Neural progenitor cell (in vitro differentiated cells): ENCODE measurements at regions not wholly inside any gene's neighbourhood (a gene's known extent, or its start where the extent isn't known, plus 50 kb on each side); places are given as distances from the start of the nearest gene placed in this dataset.
"Not testable (repeated sequence)": the region's sequence is repeated elsewhere in the genome, so short reads cannot be mapped to it uniquely, and the experiment has no call there.

Experiments used
- DNase-seq: peaks from one replicate; pipeline ENCODE4 v3.0.0-alpha.2; 2016; ENCODE audit warnings: low spot score
- H2AFZ ChIP-seq: fragments of 200-600 bp; sonication (generic); replicated peaks from 2 replicates; pipeline ENCODE4 v1.6.1; 2016; ENCODE audit warnings: antibody characterized with exemption
- H3F3A ChIP-seq: fragments of 200-600 bp; sonication (generic); 2 replicates; pipeline ENCODE4 v1.6.1; 2016; ENCODE audit warnings: antibody characterized with exemption, low read depth
- H3K27ac ChIP-seq: fragments of 200-600 bp; sonication (generic); 2 replicates; pipeline ENCODE4 v1.5.1; 2016; ENCODE audit warnings: mild to moderate bottlenecking
- H3K27me3 ChIP-seq: fragments of 200-600 bp; sonication (generic); 2 replicates; pipeline ENCODE4 v1.6.1; 2016; ENCODE audit warnings: mild to moderate bottlenecking, moderate library complexity
- H3K36me3 ChIP-seq: fragments of 200-600 bp; sonication (generic); 2 replicates; pipeline ENCODE4 v1.5.1; 2016
- H3K4me1 ChIP-seq: fragments of 200-600 bp; sonication (generic); 2 replicates; pipeline ENCODE4 v1.6.1; 2016; ENCODE audit warnings: mixed run types
- H3K4me2 ChIP-seq: fragments of 200-600 bp; sonication (generic); 2 replicates; pipeline ENCODE4 v1.6.1; 2016
- H3K4me3 ChIP-seq: fragments of 200-600 bp; sonication (generic); 2 replicates; pipeline ENCODE4 v1.5.1; 2016
- H3K79me2 ChIP-seq: fragments of 200-600 bp; sonication (generic); 2 replicates; pipeline ENCODE4 v1.6.1; 2016; ENCODE audit warnings: low read depth
- H3K9ac ChIP-seq: fragments of 200-600 bp; sonication (generic); 2 replicates; pipeline ENCODE4 v1.6.1; 2016
- H3K9me3 ChIP-seq: fragments of 200-600 bp; sonication (generic); 2 replicates; pipeline ENCODE4 v1.5.1; 2016; ENCODE audit warnings: low read depth
- H4K20me1 ChIP-seq: fragments of 200-600 bp; sonication (generic); 2 replicates; pipeline ENCODE4 v1.6.1; 2016; ENCODE audit warnings: low read depth
- H3K27ac Mint-ChIP-seq: 3 replicates; pipeline ENCODE4 v1.8.0; 2021; ENCODE audit warnings: mixed read lengths
- H3K27me3 Mint-ChIP-seq: 2 replicates; pipeline ENCODE4 v1.8.0; 2022; ENCODE audit warnings: low read depth, mild to moderate bottlenecking, inconsistent platforms, moderate library complexity, mixed read lengths; ENCODE audit not compliant: insufficient read depth
- H3K36me3 Mint-ChIP-seq: 3 replicates; pipeline ENCODE4 v1.8.0; 2021; ENCODE audit warnings: mixed read lengths
- H3K4me1 Mint-ChIP-seq: 3 replicates; pipeline ENCODE4 v1.8.0; 2021; ENCODE audit warnings: mixed read lengths
- H3K4me3 Mint-ChIP-seq: 3 replicates; pipeline ENCODE4 v1.8.0; 2021; ENCODE audit warnings: mild to moderate bottlenecking, moderate library complexity, mixed read lengths
- H3K9me3 Mint-ChIP-seq: 3 replicates; pipeline ENCODE4 v1.8.0; 2020; ENCODE audit warnings: mixed read lengths
- EZH2 ChIP-seq: fragments of 200-600 bp; sonication (generic); IDR thresholded peaks from 2 replicates; pipeline ENCODE4 v1.6.1; 2017; ENCODE audit warnings: antibody characterized with exemption, mild to moderate bottlenecking, moderate library complexity
- EZH2phosphoT487 ChIP-seq: fragments of 200-600 bp; sonication (generic); IDR thresholded peaks from 2 replicates; pipeline ENCODE4 v1.6.1; 2017; ENCODE audit warnings: antibody characterized with exemption
- TF ChIP-seq, protein P1 (sequence below): fragments of 200-600 bp; sonication (generic); IDR thresholded peaks from 2 replicates; pipeline ENCODE4 v1.5.1; 2017; ENCODE audit warnings: antibody characterized with exemption, mild to moderate bottlenecking

DNA sequence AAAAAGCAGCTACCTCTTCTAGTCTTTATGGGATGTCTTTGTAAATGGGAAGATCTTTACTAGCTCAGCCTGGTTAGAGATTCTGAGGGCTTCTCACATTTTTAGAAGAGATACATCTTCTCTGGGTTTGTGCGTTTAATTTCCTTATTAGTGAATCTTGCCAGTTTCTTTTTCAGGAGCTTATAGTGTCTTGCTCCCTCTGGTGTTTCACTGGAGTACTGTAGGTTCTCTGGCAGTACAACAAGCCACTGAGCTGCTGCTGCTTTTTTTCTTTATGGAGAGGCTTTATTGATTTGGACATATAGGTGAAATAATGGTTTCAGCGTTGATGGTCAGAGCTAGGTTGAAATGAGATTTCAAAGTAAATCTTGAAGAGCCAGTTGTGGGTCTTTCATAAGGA lies 82.9 kb downstream of the LAS1L start:
- TF ChIP-seq, protein P1, sequence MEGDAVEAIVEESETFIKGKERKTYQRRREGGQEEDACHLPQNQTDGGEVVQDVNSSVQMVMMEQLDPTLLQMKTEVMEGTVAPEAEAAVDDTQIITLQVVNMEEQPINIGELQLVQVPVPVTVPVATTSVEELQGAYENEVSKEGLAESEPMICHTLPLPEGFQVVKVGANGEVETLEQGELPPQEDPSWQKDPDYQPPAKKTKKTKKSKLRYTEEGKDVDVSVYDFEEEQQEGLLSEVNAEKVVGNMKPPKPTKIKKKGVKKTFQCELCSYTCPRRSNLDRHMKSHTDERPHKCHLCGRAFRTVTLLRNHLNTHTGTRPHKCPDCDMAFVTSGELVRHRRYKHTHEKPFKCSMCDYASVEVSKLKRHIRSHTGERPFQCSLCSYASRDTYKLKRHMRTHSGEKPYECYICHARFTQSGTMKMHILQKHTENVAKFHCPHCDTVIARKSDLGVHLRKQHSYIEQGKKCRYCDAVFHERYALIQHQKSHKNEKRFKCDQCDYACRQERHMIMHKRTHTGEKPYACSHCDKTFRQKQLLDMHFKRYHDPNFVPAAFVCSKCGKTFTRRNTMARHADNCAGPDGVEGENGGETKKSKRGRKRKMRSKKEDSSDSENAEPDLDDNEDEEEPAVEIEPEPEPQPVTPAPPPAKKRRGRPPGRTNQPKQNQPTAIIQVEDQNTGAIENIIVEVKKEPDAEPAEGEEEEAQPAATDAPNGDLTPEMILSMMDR = peak; percentile 61
- TF ChIP-seq EZH2phosphoT487 = no peak
- no peak for TF ChIP-seq EZH2
- peaks cover 14% of the 10 kb centered on the region for H3F3A ChIP-seq
- H3K36me3 ChIP-seq = no peaks in the 10 kb centered on the region
- H3K9me3 ChIP-seq = no peaks in the 10 kb centered on the region
- H3K4me1 ChIP-seq = no peaks in the 10 kb centered on the region
- no peaks in the 10 kb centered on the region for H3K27me3 ChIP-seq
- H3K27ac Mint-ChIP-seq = no peak overlapping the region
- H3K4me3 ChIP-seq = no peak overlapping the region
- H3K79me2 ChIP-seq = no peaks in the 10 kb centered on the region
- H3K27ac ChIP-seq = no peak overlapping the region
- H4K20me1 ChIP-seq = no peaks in the 10 kb centered on the region
- H3K9ac ChIP-seq = no peak overlapping the region
- peaks cover 24% of the 10 kb centered on the region for H3K9me3 Mint-ChIP-seq
- H3K4me1 Mint-ChIP-seq = no peaks in the 10 kb centered on the region
- no peak overlapping the region for H3K4me2 ChIP-seq
- H3K27me3 Mint-ChIP-seq = peaks cover 2% of the 10 kb centered on the region
- peak; percentile 42 for DNase-seq
- no peak overlapping the region for H2AFZ ChIP-seq
- H3K36me3 Mint-ChIP-seq = peaks cover 3% of the 10 kb centered on the region
- no peak overlapping the region for H3K4me3 Mint-ChIP-seq

- no peaks in the 10 kb centered on the region for H4K20me1 ChIP-seq
- H3K36me3 ChIP-seq = no peaks in the 10 kb centered on the region
- no peak overlapping the region for H3K4me3 ChIP-seq
- H3K4me1 ChIP-seq = no peaks in the 10 kb centered on the region
- H3K4me2 ChIP-seq = no peak overlapping the region
- H3K27ac Mint-ChIP-seq = no peak overlapping the region
- H3F3A ChIP-seq = no peaks in the 10 kb centered on the region
- no peak for DNase-seq
- no peak overlapping the region for H3K27ac ChIP-seq
- peaks cover 19% of the 10 kb centered on the region for H3K9me3 Mint-ChIP-seq
- H2AFZ ChIP-seq = no peak overlapping the region
- no peak overlapping the region for H3K9ac ChIP-seq
- no peaks in the 10 kb centered on the region for H3K9me3 ChIP-seq
- H3K79me2 ChIP-seq = no peaks in the 10 kb centered on the region
- H3K27me3 Mint-ChIP-seq = no peaks in the 10 kb centered on the region
- H3K4me1 Mint-ChIP-seq = no peaks in the 10 kb centered on the region
- H3K36me3 Mint-ChIP-seq = no peaks in the 10 kb centered on the region
- no peaks in the 10 kb centered on the region for H3K27me3 ChIP-seq
- no peak overlapping the region for H3K4me3 Mint-ChIP-seq
- no peak for TF ChIP-seq EZH2phosphoT487
- no peak for TF ChIP-seq EZH2
Measured at GRCh38 chrX:65420154-65420553, 114.4 kb downstream of the LAS1L start.

- not testable (repeated sequence) for H3K4me3 ChIP-seq, H4K20me1 ChIP-seq, H3K9ac ChIP-seq, H3K9me3 ChIP-seq, H3K27ac Mint-ChIP-seq, H3K4me3 Mint-ChIP-seq, DNase-seq, H3K27me3 Mint-ChIP-seq, H3F3A ChIP-seq, H3K4me1 Mint-ChIP-seq, H3K4me2 ChIP-seq, H3K36me3 Mint-ChIP-seq, H2AFZ ChIP-seq, H3K36me3 ChIP-seq, H3K4me1 ChIP-seq, H3K79me2 ChIP-seq, H3K27ac ChIP-seq
- H3K9me3 Mint-ChIP-seq = peaks cover 15% of the 10 kb centered on the region
- TF ChIP-seq EZH2 = peak; percentile 28
- peaks cover 18% of the 10 kb centered on the region for H3K27me3 ChIP-seq
Measured at GRCh38 chrX:65407662-65408061, 126.9 kb downstream of the LAS1L start.

GRCh38 chrX:65407157-65407626 lies 127.4 kb downstream of the LAS1L start:
- Histone ChIP-seq H3K4me2 (no peak overlapping the region), H3K4me1 (no peaks in the 10 kb centered on the region), H3K9me3 (peaks cover 6% of the 10 kb centered on the region), H3K79me2 (no peaks in the 10 kb centered on the region), H4K20me1 (no peaks in the 10 kb centered on the region), H3K36me3 (no peaks in the 10 kb centered on the region), H3F3A (no peaks in the 10 kb centered on the region), H3K27ac (no peak overlapping the region), H3K4me3 (no peak overlapping the region), H3K27me3 (peaks cover 18% of the 10 kb centered on the region), H3K9ac (no peak overlapping the region), H2AFZ (no peak overlapping the region)
- H3K27me3 Mint-ChIP-seq = no peaks in the 10 kb centered on the region
- H3K9me3 Mint-ChIP-seq = peaks cover 15% of the 10 kb centered on the region
- no peak overlapping the region for H3K27ac Mint-ChIP-seq
- H3K4me1 Mint-ChIP-seq = no peaks in the 10 kb centered on the region
- H3K4me3 Mint-ChIP-seq = no peak overlapping the region
- peaks cover 2% of the 10 kb centered on the region for H3K36me3 Mint-ChIP-seq
- TF ChIP-seq EZH2phosphoT487 = no peak
- TF ChIP-seq EZH2 = peak; percentile 36
- DNase-seq = peak; percentile 3

DNA sequence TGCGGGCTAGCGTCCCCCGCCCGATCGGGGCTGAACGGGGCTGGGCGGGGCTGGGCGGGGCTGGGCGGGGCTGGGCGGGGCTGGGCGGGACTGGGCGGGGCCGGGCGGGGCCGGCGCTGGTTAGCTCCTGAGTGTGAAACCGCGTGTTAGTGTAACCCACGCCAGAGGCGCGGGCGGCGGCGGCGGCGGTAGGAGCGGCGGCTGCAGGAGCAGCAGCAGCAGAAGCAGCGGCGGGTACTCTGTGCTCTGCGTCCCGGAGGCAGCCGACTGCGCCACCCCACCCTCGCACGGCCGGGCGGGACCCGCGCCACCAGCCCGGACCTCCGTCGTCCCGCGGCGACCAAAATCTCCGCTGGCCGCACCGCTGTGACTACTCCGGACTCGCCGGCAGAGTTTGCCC lies 128.1 kb downstream of the LAS1L start:
- no peak overlapping the region for H3K27ac Mint-ChIP-seq
- H3K9me3 ChIP-seq = peaks cover 6% of the 10 kb centered on the region
- no peaks in the 10 kb centered on the region for H3K27me3 Mint-ChIP-seq
- H3K27me3 ChIP-seq = peaks cover 18% of the 10 kb centered on the region
- H3K4me2 ChIP-seq = no peak overlapping the region
- peak; percentile 2 for DNase-seq
- no peak overlapping the region for H3K9ac ChIP-seq
- H3K4me3 ChIP-seq = no peak overlapping the region
- no peak overlapping the region for H3K27ac ChIP-seq
- H3K4me1 ChIP-seq = no peaks in the 10 kb centered on the region
- H4K20me1 ChIP-seq = no peaks in the 10 kb centered on the region
- H3K36me3 ChIP-seq = no peaks in the 10 kb centered on the region
- no peaks in the 10 kb centered on the region for H3K79me2 ChIP-seq
- TF ChIP-seq EZH2phosphoT487 (no peak), EZH2 (no peak)
- TF ChIP-seq, protein P1 = no peak
- H3K4me1 Mint-ChIP-seq = no peaks in the 10 kb centered on the region
- peaks cover 2% of the 10 kb centered on the region for H3K36me3 Mint-ChIP-seq
- H3K9me3 Mint-ChIP-seq = peaks cover 15% of the 10 kb centered on the region
- H2AFZ ChIP-seq = no peak overlapping the region
- no peak overlapping the region for H3K4me3 Mint-ChIP-seq
- H3F3A ChIP-seq = no peaks in the 10 kb centered on the region
